Aorta (tissue), 5 donors: ENCODE measurements at regions not wholly inside any gene's neighbourhood (a gene's known extent, or its start where the extent isn't known, plus 50 kb on each side); places are given as distances from the start of the nearest gene placed in this dataset.

ENCODE experiments used
- ATAC-seq: fragments of 200-7000 bp; cut with Tn5 transposase; one replicate; pipeline ENCODE4 v1.9.1; 2022; ENCODE audit warnings: moderate library complexity; ENCODE audit not compliant: low FRiP score
- DNase-seq, 2 donors: peaks; one replicate each; pipeline ENCODE4 v3.0.0-alpha.2; 2020
- H3K27ac ChIP-seq, 2 donors: one replicate each; pipeline ENCODE4 v1.5.1; 2013; ENCODE audit warnings: low read length in 2 of 2, mild to moderate bottlenecking in 2 of 2, moderate library complexity in 2 of 2, control low read depth in 1 of 2, inconsistent platforms in 1 of 2, low read depth in 1 of 2
- H3K27me3 ChIP-seq, 2 donors: one replicate each; pipeline ENCODE4 v1.6.1; 2013; ENCODE audit warnings: control low read depth in 1 of 2, low read length in 1 of 2, mild to moderate bottlenecking in 1 of 2, moderate library complexity in 1 of 2; ENCODE audit not compliant: insufficient read depth in 2 of 2, control insufficient read depth in 1 of 2
- H3K36me3 ChIP-seq, 2 donors: one replicate each; pipeline ENCODE4 v1.6.1; 2013; ENCODE audit warnings: control low read depth in 1 of 2, low read length in 1 of 2, mild to moderate bottlenecking in 1 of 2; ENCODE audit not compliant: insufficient read depth in 2 of 2, control insufficient read depth in 1 of 2
- H3K4me1 ChIP-seq, 2 donors: one replicate each; pipeline ENCODE4 v1.6.1; 2013; ENCODE audit warnings: low read length in 2 of 2, control low read depth in 1 of 2, mild to moderate bottlenecking in 1 of 2, moderate library complexity in 1 of 2; ENCODE audit not compliant: insufficient read depth in 2 of 2, control insufficient read depth in 1 of 2
- H3K4me3 ChIP-seq, 2 donors: one replicate each; pipeline ENCODE4 v1.5.1; 2013; ENCODE audit warnings: low read length in 2 of 2, control low read depth in 1 of 2, mild to moderate bottlenecking in 1 of 2
- H3K9me3 ChIP-seq: one replicate; pipeline ENCODE4 v1.6.1; 2013; ENCODE audit warnings: mild to moderate bottlenecking, low read length; ENCODE audit not compliant: control insufficient read depth
- WGBS, 2 donors: extraction: QIAGEN DNeasy Blood & Tissue Kit; methylation state at CpG; one replicate each; pipeline ENCODE4 v1.1.7; 2013; 5-methylcytosine and 5-hydroxymethylcytosine counted together
- intact Hi-C, 2 donors: fragments of 100-400 bp; cut with DNase I; formaldehyde crosslinking; loops; one replicate each; pipeline versions ENCODE4 v1.14.2 to v1.15.0; 2022
- donor health status: healthy with polysubstance abuse.
- donor health status: Bipolar disorder and iron deficiency.
- donor health status: DM: no; HTN: no; CAD: no.
- donor health status: DM: no; HTN: no; CAD: no.
- donor health status: DM: yes; HTN: yes; CAD: no.

DNA sequence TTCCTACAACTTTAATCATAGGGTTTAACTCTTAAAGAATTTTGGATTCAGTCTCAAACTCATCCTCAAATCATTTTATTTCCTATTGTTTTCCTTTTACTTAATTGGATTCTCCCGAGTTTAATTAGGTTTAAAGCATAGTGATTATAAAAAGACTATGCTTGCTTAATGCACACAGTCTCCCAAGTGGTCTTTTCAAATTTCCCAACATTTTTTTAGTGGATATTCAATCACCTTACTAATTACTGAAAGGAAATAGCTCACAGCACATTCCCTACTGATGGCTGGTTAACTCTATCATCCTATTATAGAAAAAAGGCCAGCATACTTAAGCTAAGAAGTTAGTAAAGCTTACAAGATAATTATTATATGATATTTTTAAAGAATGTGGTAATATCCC is 170.6 kb downstream of the PRDM9 start:
- H3K4me3 ChIP-seq: no peak overlapping the region
- WGBS, 2 donors: 71 to 76% methylated on average over 1 of the region's 1 CpG
- H3K27me3 ChIP-seq: no peaks in the 10 kb centered on the region
- H3K36me3 ChIP-seq: no peaks in the 10 kb centered on the region
- DNase-seq (no peak), ATAC-seq (no peak)
- H3K9me3 ChIP-seq: peaks cover 2% of the 10 kb centered on the region
- no peak overlapping the region for H3K27ac ChIP-seq
- intact Hi-C loops: no loop called here
- no peaks in the 10 kb centered on the region for H3K4me1 ChIP-seq

DNA sequence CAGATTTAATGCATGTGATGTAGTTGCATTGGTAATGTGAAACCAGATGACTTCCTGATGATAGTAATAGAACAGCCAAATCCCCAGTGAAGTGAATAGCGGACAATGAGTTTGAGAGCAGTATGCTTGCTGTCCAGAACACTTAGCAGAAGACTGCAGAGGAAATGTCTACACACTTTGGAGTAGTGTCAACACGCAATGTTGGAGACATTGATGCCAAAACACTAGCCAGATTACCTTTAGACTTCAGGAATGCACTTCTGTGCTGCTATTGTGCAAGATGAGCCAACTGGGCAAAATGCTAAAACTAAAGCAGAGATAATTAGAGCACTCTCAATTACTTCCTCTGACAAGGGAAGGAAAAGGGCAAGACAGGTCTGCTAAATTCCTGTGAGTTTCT is 176.7 kb downstream of the PRDM9 start:
- DNase-seq (no peak), ATAC-seq (no peak)
- intact Hi-C loops: no loop called here
- Histone ChIP-seq H3K9me3 (no peaks in the 10 kb centered on the region), H3K27me3 (no peaks in the 10 kb centered on the region), H3K36me3 (no peaks in the 10 kb centered on the region), H3K4me1 (no peaks in the 10 kb centered on the region), H3K4me3 (no peak overlapping the region), H3K27ac (no peak overlapping the region)
- 28 to 39% methylated on average over 2 of the region's 2 CpGs for WGBS, 2 donors

DNA sequence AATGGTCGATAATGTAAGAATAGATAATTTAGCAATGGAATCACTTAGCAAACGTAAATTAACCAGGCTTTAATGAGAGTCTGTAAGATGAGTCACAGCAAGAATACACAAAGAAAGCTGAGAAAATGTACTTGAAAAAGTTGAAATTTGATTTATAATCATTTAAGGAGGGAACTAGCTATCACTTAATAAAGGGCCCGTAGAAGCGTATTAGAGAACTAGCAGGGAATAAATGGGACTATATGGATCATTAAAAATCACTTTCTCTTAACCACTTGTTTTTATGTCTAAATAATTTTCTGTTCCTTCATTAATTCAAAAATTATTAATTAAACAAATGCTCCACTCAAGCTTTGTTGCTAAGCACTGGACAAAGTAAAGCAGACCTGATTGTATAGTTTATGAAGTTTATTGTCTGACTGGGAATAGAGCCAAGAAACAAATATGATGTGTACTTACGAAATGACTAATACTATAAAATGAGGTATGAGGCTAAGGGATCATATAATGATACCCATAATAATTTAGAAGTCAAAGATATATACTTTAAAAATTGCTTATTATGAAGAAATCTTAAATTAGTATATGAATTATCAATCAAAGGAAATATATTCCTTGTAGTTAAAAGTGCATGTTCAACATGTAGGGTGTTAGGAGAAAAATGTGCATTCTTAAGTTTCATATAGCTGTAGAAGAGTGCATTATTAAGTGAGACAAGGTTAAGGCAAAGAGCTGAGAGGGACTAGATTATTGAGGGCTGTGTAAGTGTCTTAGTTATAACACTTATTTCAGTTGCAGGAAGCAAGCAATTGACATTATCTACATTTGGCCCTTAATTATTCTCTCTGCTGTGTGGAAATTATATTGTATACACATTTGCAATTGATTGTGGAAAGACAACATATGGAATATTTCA is 196.8 kb downstream of the PRDM9 start:
- H3K27ac ChIP-seq: no peak overlapping the region
- no peak for ATAC-seq
- H3K27me3 ChIP-seq: no peaks in the 10 kb centered on the region
- DNase-seq: no peak
- H3K4me3 ChIP-seq: no peak overlapping the region
- H3K9me3 ChIP-seq: no peaks in the 10 kb centered on the region
- intact Hi-C loops: no loop called here
- no peaks in the 10 kb centered on the region for H3K4me1 ChIP-seq
- no peaks in the 10 kb centered on the region for H3K36me3 ChIP-seq
- WGBS, 2 donors: 74 to 77% methylated on average over 5 of the region's 5 CpGs

DNA sequence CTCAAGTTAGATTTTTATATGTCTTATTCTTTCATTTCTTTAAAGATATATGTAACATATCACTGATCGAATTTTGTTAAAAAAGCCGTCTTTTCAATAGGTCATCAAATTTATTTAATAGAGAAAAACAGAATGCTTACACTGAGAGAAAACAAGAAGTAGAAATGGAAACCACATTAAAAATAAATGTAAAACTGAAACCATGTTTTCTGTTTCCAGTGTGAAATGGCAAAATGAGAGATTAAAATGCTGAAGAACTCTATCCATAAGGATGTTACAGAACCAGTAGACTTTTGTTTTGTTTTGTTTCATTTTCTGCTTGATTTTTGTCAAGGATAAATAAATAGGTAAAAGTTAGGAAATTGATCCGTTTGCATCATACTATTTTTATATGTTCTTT is 210.1 kb downstream of the PRDM9 start:
- 77% methylated on average over 3 of the region's 3 CpGs for WGBS, 2 donors

DNA sequence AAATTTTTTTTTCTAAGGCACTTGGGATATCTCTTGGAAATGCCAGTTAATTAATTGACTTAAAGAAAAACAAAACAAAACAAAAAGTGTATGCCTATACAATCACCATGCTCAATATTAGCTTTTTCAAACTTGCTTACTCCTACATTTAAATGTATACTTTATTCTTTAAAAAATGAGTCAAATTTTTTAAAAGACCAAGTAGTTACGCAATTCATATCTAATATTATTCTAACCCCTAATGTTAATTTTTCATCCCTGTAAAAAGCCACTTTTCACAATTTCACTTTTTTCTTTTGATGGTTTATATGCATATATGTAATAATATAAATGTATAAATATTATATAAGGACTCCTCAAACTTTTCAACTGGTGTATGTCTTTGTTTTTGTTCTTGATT is 211.2 kb downstream of the PRDM9 start:
- 86 to 93% methylated on average over 1 of the region's 1 CpG for WGBS, 2 donors
- intact Hi-C loops: no loop called here
- H3K27me3 ChIP-seq: no peaks in the 10 kb centered on the region

More for the DNA sequence above, 210.1 kb downstream of the PRDM9 start:
- DNase-seq (no peak), ATAC-seq (no peak)
- intact Hi-C loops: no loop called here
- Histone ChIP-seq H3K36me3 (no peaks in the 10 kb centered on the region), H3K9me3 (peaks cover under 1% of the 10 kb centered on the region), H3K4me1 (no peaks in the 10 kb centered on the region), H3K27ac (no peak overlapping the region), H3K27me3 (no peaks in the 10 kb centered on the region), H3K4me3 (no peak overlapping the region)

DNA sequence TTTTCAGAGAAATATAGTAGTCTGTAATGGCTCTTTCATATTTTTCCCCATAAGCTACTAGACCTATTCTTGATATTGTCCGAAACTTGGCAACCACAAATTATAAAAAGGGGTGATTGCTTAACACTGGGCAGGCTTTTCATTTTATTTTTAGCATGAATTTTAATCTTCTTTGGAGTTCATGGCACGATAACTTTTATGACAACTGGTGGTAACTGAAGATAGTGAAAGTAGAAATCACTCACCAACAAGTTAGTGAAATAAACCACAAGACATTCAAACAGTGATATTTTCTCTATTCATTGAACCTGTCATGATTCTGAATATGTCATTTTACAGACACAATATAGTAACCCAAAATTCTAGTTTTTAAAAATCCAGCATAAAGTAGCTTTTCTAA is 213.9 kb downstream of the PRDM9 start:
- no peak for ATAC-seq
- Histone ChIP-seq H3K4me3 (no peak overlapping the region), H3K36me3 (no peaks in the 10 kb centered on the region), H3K4me1 (no peaks in the 10 kb centered on the region), H3K27me3 (no peaks in the 10 kb centered on the region), H3K9me3 (peaks cover 1% of the 10 kb centered on the region), H3K27ac (no peak overlapping the region)
- intact Hi-C loops: no loop called here
- WGBS, 2 donors: 29 to 49% methylated on average over 2 of the region's 2 CpGs
- no peak for DNase-seq

More for the DNA sequence above, 211.2 kb downstream of the PRDM9 start:
- DNase-seq (no peak), ATAC-seq (no peak)
- no peak overlapping the region for H3K4me3 ChIP-seq
- H3K36me3 ChIP-seq: no peaks in the 10 kb centered on the region
- no peaks in the 10 kb centered on the region for H3K4me1 ChIP-seq
- H3K27ac ChIP-seq: no peak overlapping the region
- H3K9me3 ChIP-seq: peaks cover 1% of the 10 kb centered on the region

DNA sequence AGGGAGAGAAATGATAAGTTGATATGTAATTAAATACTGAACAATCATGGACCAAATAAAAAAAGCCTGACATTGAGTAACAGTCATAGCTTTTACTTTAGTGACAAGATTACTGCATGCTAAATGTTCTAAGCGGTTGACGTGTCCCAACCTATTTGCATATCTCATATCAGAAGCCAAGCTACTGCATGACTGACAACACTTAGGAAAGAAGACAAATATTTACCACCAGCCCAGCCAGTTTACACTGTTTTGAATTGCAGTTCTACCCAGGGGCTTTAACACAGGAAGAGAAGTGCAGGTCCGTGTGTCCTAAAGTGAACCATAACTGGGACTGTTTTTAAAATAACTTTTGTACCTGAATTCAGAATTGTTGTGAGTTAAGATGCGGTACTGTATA is 219.9 kb downstream of the PRDM9 start:
- WGBS, 2 donors: 73 to 81% methylated on average over 4 of the region's 4 CpGs
- Histone ChIP-seq H3K27ac (no peak overlapping the region), H3K36me3 (no peaks in the 10 kb centered on the region), H3K4me1 (no peaks in the 10 kb centered on the region), H3K4me3 (no peak overlapping the region), H3K9me3 (peaks cover 1% of the 10 kb centered on the region), H3K27me3 (no peaks in the 10 kb centered on the region)
- intact Hi-C loops: no loop called here
- no peak for DNase-seq
- ATAC-seq: no peak

DNA sequence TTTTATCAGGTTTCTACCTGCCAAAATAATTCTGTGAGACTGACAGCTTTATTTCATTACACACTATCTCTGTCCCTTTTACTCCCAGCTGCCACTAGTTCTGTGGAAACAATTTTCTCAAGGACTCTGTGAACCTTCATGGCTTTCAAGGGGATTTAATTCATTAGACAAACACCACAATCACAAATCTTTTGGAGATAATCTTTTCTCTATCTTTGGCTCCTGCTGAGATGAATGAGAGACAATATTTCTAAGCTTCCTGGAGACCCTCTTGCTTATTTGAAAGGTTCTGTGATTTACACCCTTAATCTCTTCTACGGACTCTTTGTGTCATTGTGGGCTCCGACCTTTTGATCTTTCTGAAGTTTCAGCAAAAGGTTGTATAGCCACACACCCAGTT is 222.6 kb downstream of the PRDM9 start:
- Histone ChIP-seq H3K4me1 (no peaks in the 10 kb centered on the region), H3K4me3 (no peak overlapping the region), H3K27me3 (no peaks in the 10 kb centered on the region), H3K36me3 (no peaks in the 10 kb centered on the region), H3K9me3 (no peaks in the 10 kb centered on the region), H3K27ac (no peak overlapping the region)
- DNase-seq: no peak
- 68% methylated on average over 2 of the region's 2 CpGs for WGBS, 2 donors
- no peak for ATAC-seq
- intact Hi-C loops: no loop called here

DNA sequence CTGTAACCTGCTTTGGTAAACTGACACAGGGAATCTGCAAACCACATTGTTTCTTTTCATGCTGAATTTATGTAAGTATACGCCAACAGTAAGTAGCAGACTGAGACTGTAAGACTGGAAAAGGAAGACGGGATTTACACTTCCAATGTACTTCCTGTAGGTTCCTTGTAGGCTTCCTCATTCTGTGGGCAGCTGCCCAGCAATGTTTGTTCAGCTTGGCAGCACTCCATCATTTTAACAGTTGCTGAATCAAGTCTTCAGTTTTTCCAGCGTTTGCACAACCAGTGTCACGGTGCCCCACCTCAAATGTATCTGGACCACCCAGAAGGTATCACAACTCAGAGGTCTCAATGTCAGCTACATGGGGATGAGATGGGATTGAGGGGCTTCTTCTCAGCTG is 232.6 kb downstream of the PRDM9 start:
- ATAC-seq (no peak), DNase-seq (no peak)
- no peaks in the 10 kb centered on the region for H3K9me3 ChIP-seq
- H3K27me3 ChIP-seq: no peaks in the 10 kb centered on the region
- no peak overlapping the region for H3K4me3 ChIP-seq
- no peak overlapping the region for H3K27ac ChIP-seq
- 30 to 45% methylated on average over 4 of the region's 4 CpGs for WGBS, 2 donors
- H3K36me3 ChIP-seq: no peaks in the 10 kb centered on the region
- intact Hi-C loops: no loop called here
- H3K4me1 ChIP-seq: no peaks in the 10 kb centered on the region
